ENCODE measurements at regions not wholly inside any gene's neighbourhood (a gene's known extent, or its start where the extent isn't known, plus 50 kb on each side); places are given as distances from the start of the nearest gene placed in this dataset.

DNA sequence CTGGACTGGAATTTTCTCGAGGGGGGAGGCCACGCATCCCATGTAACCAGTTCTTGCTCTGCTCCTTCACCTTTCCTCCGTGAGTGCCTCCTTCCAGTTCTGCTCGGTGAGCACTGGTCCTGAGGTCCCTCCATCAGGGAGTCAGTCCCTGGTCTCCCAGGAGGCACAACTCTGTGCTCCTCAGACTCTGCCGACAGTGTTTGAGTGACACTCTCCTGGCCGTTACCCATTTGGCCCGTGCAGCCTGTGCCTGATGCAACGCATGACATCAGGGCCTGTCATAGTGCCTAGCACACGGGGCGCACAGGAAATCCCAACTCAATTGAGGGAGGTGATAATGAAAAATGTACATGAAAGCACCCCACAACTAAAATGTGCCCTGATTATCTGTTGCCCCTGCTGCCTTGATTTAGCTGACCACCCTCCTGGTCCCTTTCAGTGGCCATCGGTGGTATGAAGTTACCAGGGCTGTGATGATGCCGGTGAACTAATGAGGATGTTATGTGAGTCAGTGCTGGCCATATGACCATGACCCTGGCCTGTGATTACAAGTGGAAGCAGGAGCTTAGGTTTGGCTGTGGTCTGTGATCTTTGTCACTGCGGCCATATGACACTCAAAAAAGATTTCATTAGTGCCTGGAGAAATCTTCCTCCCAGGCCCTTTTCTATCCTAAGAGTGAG lies 144.6 kb downstream of the TDRD15 start:
- no peak overlapping the region for H3K9ac ChIP-seq (ENCODE audit: insufficient read length)
- TF ChIP-seq POLR2AphosphoS5 (IDR thresholded peaks at IDR 0.05; ENCODE audit: borderline replicate concordance, low read depth, low read length) (no peak), EZH2 (IDR thresholded peaks at IDR 0.05) (no peak), FOXP2 (optimal IDR thresholded peaks at IDR 0.05; ENCODE audit: control extremely low read depth, extremely low read length, insufficient read depth) (no peak)

DNA sequence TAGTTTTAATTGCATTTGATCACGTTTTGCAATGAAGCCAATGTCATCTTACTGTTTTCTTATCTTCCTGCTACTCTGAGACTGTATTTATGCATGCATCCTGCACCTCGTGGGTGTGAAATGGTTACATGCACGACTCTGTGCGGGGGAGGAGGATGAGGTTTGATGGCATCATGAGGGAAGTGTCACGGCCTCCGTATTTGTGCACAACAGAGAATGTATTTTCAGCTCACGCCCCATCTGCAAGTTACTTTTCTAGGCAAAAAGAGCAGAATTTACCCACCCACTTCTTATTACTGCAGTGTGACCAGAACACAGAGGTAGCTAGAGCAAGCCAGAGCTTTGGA lies 145.1 kb downstream of the TDRD15 start:
- Histone ChIP-seq H3K9me3 (ENCODE audit: low read depth, low read length) (no peaks in the 10 kb centered on the region), H3K27ac (no peak overlapping the region), H3K9ac (ENCODE audit: insufficient read length) (no peak overlapping the region), H3K36me3 (ENCODE audit: insufficient read depth, low read length) (no peaks in the 10 kb centered on the region), H3K4me3 (no peak overlapping the region)
- DNase-seq (ENCODE audit: low read depth, low spot score): no peak
- no peak for TF ChIP-seq POLR2AphosphoS5 (IDR thresholded peaks at IDR 0.05; ENCODE audit: borderline replicate concordance, low read depth, low read length)
- no peak for TF ChIP-seq FOXP2 (optimal IDR thresholded peaks at IDR 0.05; ENCODE audit: control extremely low read depth, extremely low read length, insufficient read depth)
- no peak for TF ChIP-seq EZH2 (IDR thresholded peaks at IDR 0.05)

More for the DNA sequence above, 144.6 kb downstream of the TDRD15 start:
- Histone ChIP-seq H3K36me3 (ENCODE audit: insufficient read depth, low read length) (no peaks in the 10 kb centered on the region), H3K9me3 (ENCODE audit: low read depth, low read length) (no peaks in the 10 kb centered on the region), H3K4me3 (no peak overlapping the region), H3K27ac (no peak overlapping the region)
- DNase-seq (ENCODE audit: low read depth, low spot score): no peak

DNA sequence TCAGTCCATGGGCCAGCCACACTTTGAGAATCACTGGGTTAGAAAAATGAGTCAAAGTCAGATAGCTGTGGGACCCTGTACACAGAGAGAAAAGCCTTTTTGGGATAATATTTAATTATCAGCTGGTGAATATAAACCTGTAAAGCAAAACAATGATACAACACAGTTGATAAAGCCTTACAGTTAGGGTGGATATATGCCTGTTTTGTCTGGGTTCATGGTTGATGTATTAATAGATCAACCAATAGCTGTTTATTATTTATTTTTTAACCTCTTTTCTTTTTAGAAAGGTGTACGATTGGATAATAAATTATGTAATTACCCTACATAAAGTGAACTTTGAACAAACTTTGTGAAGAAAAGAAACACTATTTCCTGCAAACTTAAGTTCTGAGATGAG lies 145.6 kb downstream of the TDRD15 start:
- H3K9ac ChIP-seq (ENCODE audit: insufficient read length): no peak overlapping the region
- no peak for TF ChIP-seq EZH2 (IDR thresholded peaks at IDR 0.05)
- no peak for TF ChIP-seq FOXP2 (optimal IDR thresholded peaks at IDR 0.05; ENCODE audit: control extremely low read depth, extremely low read length, insufficient read depth)
- no peak for TF ChIP-seq POLR2AphosphoS5 (IDR thresholded peaks at IDR 0.05; ENCODE audit: borderline replicate concordance, low read depth, low read length)
- H3K27ac ChIP-seq: no peak overlapping the region

DNA sequence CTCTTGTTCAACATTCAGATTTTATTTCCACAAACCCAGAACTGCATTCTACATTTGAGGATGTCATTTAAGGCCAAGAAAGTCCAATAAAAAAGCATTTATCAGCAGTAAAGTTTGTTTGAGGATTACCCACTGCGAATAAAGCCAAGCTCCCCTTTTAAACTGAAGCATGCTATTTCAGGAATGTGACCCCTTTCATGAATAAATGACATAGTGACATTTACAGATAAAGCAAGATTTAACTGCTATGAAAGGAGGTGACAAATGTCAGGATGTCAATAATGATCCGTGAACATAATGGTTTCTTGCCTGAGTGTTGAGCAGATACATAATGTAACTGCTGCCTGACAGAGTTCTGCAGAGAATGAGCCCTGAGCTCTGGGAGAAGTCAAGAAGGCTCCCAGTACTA lies 146.3 kb downstream of the TDRD15 start:
- Histone ChIP-seq H3K9me3 (ENCODE audit: low read depth, low read length) (no peaks in the 10 kb centered on the region), H3K36me3 (ENCODE audit: insufficient read depth, low read length) (no peaks in the 10 kb centered on the region), H3K27ac (no peak overlapping the region), H3K9ac (ENCODE audit: insufficient read length) (no peak overlapping the region), H3K4me3 (no peak overlapping the region)
- no peak for DNase-seq (ENCODE audit: low read depth, low spot score)
- TF ChIP-seq EZH2 (IDR thresholded peaks at IDR 0.05) (no peak), POLR2AphosphoS5 (IDR thresholded peaks at IDR 0.05; ENCODE audit: borderline replicate concordance, low read depth, low read length) (no peak), FOXP2 (optimal IDR thresholded peaks at IDR 0.05; ENCODE audit: control extremely low read depth, extremely low read length, insufficient read depth) (no peak)

More for the DNA sequence above, 145.6 kb downstream of the TDRD15 start:
- Histone ChIP-seq H3K36me3 (ENCODE audit: insufficient read depth, low read length) (no peaks in the 10 kb centered on the region), H3K4me3 (no peak overlapping the region), H3K9me3 (ENCODE audit: low read depth, low read length) (no peaks in the 10 kb centered on the region)
- DNase-seq (ENCODE audit: low read depth, low spot score): no peak

DNA sequence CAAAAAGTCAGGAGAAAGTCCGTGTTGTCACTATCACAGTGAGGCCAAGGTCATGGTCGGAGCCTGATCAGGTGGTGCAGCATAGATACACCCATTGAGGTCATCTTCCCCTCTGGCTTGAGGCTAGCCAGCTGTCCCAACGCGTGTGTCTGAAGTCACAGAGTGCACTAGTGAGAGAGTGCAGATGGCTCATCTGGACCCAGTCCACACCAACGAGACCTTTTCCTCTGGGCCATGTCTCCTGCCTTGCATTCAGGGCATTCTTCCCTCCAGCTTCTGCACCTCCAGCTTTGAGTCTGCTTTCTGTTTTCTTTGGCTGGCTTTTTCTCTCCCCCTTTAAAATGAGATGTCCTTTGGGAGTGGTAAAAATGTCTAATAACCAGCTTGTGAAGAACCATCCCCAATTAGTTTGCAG lies 146.9 kb downstream of the TDRD15 start:
- Histone ChIP-seq H3K27ac (no peak overlapping the region), H3K4me3 (no peak overlapping the region), H3K36me3 (ENCODE audit: insufficient read depth, low read length) (no peaks in the 10 kb centered on the region), H3K9me3 (ENCODE audit: low read depth, low read length) (no peaks in the 10 kb centered on the region), H3K9ac (ENCODE audit: insufficient read length) (no peak overlapping the region)
- TF ChIP-seq FOXP2 (optimal IDR thresholded peaks at IDR 0.05; ENCODE audit: control extremely low read depth, extremely low read length, insufficient read depth): no peak
- no peak for TF ChIP-seq EZH2 (IDR thresholded peaks at IDR 0.05)
- no peak for TF ChIP-seq POLR2AphosphoS5 (IDR thresholded peaks at IDR 0.05; ENCODE audit: borderline replicate concordance, low read depth, low read length)
- DNase-seq (ENCODE audit: low read depth, low spot score): no peak

DNA sequence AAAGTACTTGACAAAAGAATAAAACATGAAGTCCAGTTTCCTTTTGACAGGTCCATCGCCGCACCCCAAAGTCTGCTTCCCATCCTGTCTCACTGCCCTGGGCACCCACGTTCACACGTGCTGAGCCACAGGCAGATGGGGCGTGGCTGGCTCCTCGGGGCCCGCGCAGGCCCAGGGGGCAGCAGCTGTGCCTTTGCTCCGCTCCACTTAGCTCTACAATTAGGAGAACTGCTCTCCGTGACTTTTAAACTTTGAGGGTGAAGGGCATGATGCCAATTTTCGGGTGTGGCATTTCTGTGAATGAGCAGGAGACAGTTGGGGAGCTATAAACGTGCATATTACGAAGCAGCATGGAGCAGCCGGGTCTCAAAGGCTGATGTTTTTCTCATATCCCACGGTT lies 152.4 kb downstream of the TDRD15 start:
- TF ChIP-seq EZH2 (IDR thresholded peaks at IDR 0.05) (no peak), FOXP2 (optimal IDR thresholded peaks at IDR 0.05; ENCODE audit: control extremely low read depth, extremely low read length, insufficient read depth) (no peak), POLR2AphosphoS5 (IDR thresholded peaks at IDR 0.05; ENCODE audit: borderline replicate concordance, low read depth, low read length) (no peak)
- DNase-seq (ENCODE audit: low read depth, low spot score): no peak
- no peak overlapping the region for H3K9ac ChIP-seq (ENCODE audit: insufficient read length)
- no peak overlapping the region for H3K27ac ChIP-seq
- H3K36me3 ChIP-seq (ENCODE audit: insufficient read depth, low read length): no peaks in the 10 kb centered on the region
- H3K9me3 ChIP-seq (ENCODE audit: low read depth, low read length): no peaks in the 10 kb centered on the region
- H3K4me3 ChIP-seq: no peak overlapping the region

DNA sequence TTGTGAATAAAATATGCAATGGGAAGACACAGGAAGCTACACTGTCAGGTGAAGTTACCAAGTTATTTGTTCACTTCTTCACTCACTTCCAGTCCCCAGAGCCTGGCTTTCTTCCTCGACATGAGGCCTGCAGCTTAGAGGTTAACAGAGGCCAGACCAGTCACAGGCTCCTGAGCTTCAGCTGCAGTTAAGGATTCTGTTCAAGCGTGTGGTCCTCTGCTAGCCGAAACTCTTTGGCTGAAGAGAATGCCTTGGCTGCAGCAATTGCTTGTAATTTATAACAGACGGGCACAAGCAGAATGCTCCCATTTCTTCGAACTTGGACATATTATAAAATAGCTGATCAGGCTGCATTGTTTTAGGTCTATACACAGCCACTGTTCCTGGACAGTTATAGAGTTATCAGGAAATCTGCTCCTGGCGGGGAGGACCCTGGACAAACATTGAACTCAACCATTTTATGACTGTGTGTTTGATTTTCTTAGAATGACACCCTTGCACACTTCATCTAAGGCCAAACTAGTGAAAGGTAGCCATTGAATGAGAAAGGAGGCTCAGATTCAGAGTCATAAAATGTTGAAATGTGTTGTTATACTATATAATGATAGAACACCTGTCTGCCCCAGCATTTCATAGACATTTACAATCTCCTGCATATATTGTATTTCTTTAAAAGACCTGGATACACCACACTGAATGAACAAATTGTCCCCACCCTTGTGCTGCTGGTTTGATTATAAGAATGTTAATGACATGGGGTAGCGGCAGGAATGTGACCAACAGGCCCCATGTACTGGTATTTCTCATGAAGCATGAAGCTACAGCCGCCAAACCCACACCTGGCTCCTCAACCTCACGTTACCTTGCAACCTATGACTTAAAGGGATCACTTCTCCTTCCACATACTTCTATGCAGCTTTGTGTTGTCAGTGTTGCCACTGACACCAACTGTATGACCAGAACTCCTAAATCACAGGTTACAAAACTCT lies 153.6 kb downstream of the TDRD15 start:
- TF ChIP-seq EZH2 (IDR thresholded peaks at IDR 0.05) (no peak), POLR2AphosphoS5 (IDR thresholded peaks at IDR 0.05; ENCODE audit: borderline replicate concordance, low read depth, low read length) (no peak), FOXP2 (optimal IDR thresholded peaks at IDR 0.05; ENCODE audit: control extremely low read depth, extremely low read length, insufficient read depth) (no peak)
- DNase-seq (ENCODE audit: low read depth, low spot score): no peak
- Histone ChIP-seq H3K36me3 (ENCODE audit: insufficient read depth, low read length) (no peaks in the 10 kb centered on the region), H3K9me3 (ENCODE audit: low read depth, low read length) (no peaks in the 10 kb centered on the region), H3K27ac (no peak overlapping the region), H3K4me3 (no peak overlapping the region), H3K9ac (ENCODE audit: insufficient read length) (no peak overlapping the region)

DNA sequence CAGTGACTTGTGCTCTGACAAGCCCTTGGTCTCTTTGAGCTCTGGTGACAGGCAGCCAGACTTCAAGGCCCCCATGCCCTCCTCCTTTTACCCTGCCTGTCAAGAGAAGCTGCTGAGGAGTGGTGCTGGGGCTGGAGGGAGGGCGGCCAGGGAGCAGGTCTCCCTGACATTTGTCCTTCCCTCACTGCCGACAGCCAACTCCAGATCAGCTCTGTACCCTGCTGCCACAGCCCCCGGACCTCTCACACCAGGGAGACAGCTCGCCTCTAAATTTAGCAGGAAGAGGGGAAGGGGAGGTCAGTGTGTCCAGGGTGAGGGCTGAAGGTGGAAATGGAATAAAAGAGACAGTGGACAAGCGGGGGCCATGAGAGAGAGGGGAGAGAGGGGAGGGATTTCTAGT lies 155.8 kb downstream of the TDRD15 start:
- TF ChIP-seq POLR2AphosphoS5 (IDR thresholded peaks at IDR 0.05; ENCODE audit: borderline replicate concordance, low read depth, low read length) (no peak), EZH2 (IDR thresholded peaks at IDR 0.05) (no peak), FOXP2 (optimal IDR thresholded peaks at IDR 0.05; ENCODE audit: control extremely low read depth, extremely low read length, insufficient read depth) (no peak)
- no peak for DNase-seq (ENCODE audit: low read depth, low spot score)
- H3K36me3 ChIP-seq (ENCODE audit: insufficient read depth, low read length): no peaks in the 10 kb centered on the region
- no peak overlapping the region for H3K9ac ChIP-seq (ENCODE audit: insufficient read length)
- H3K9me3 ChIP-seq (ENCODE audit: low read depth, low read length): no peaks in the 10 kb centered on the region
- no peak overlapping the region for H3K27ac ChIP-seq
- H3K4me3 ChIP-seq: no peak overlapping the region

Measured in SK-N-MC (cell line).